GM08714 (cell line): ENCODE measurements at regions not wholly inside any gene's neighbourhood (a gene's known extent, or its start where the extent isn't known, plus 50 kb on each side); places are given as distances from the start of the nearest gene placed in this dataset.
"Not testable (repeated sequence)": the region's sequence is repeated elsewhere in the genome, so short reads cannot be mapped to it uniquely, and the experiment has no call there.

Experiments
- H3K4me3 ChIP-seq: fragments of 200-500 bp; sonication (Bioruptor generic); 2 replicates; pipeline ENCODE4 v1.5.1; 2014; ENCODE audit warnings: mild to moderate bottlenecking, low read length, inconsistent platforms
- ZNF274 ChIP-seq: IDR thresholded peaks from 2 replicates; pipeline ENCODE4 v1.6.1; 2012; ENCODE audit warnings: mild to moderate bottlenecking, low read depth, low read length

GRCh38 chr13:85186356-85187045 lies 612.7 kb downstream of the SLITRK6 start:
- no peak for TF ChIP-seq ZNF274
- H3K4me3 ChIP-seq = no peak overlapping the region

GRCh38 chr13:85174291-85174690 lies 624.9 kb downstream of the SLITRK6 start:
- no peak for TF ChIP-seq ZNF274
- H3K4me3 ChIP-seq = no peak overlapping the region

- no peak overlapping the region for H3K4me3 ChIP-seq
- TF ChIP-seq ZNF274 = no peak
Measured at GRCh38 chr13:85170372-85170771, 628.8 kb downstream of the SLITRK6 start.

GRCh38 chr13:85166891-85167290 lies 632.3 kb downstream of the SLITRK6 start:
- no peak overlapping the region for H3K4me3 ChIP-seq
- TF ChIP-seq ZNF274 = no peak

GRCh38 chr13:85163063-85163462 lies 636.2 kb downstream of the SLITRK6 start:
- no peak for TF ChIP-seq ZNF274
- H3K4me3 ChIP-seq = no peak overlapping the region

- H3K4me3 ChIP-seq = no peak overlapping the region
- TF ChIP-seq ZNF274 = no peak
Measured at GRCh38 chr13:85148009-85148408, 651.2 kb downstream of the SLITRK6 start.

- TF ChIP-seq ZNF274 = no peak
- no peak overlapping the region for H3K4me3 ChIP-seq
Measured at GRCh38 chr13:85142351-85142927, 656.8 kb downstream of the SLITRK6 start.

- H3K4me3 ChIP-seq = no peak overlapping the region
- no peak for TF ChIP-seq ZNF274
Measured at GRCh38 chr13:85141401-85141800, 657.8 kb downstream of the SLITRK6 start.

GRCh38 chr13:85140192-85140591 lies 659.0 kb downstream of the SLITRK6 start:
- H3K4me3 ChIP-seq = no peak overlapping the region
- no peak for TF ChIP-seq ZNF274

GRCh38 chr13:85137516-85137915 lies 661.7 kb downstream of the SLITRK6 start:
- no peak overlapping the region for H3K4me3 ChIP-seq
- TF ChIP-seq ZNF274 = no peak

- H3K4me3 ChIP-seq = no peak overlapping the region
- TF ChIP-seq ZNF274 = no peak
Measured at GRCh38 chr13:85132986-85133385, 666.2 kb downstream of the SLITRK6 start.

GRCh38 chr13:85123501-85123900 lies 675.7 kb downstream of the SLITRK6 start:
- not testable (repeated sequence) for H3K4me3 ChIP-seq

- no peak overlapping the region for H3K4me3 ChIP-seq
- TF ChIP-seq ZNF274 = no peak
Measured at GRCh38 chr13:85108356-85108755, 690.9 kb downstream of the SLITRK6 start.

GRCh38 chr13:85099245-85099644 lies 700.0 kb downstream of the SLITRK6 start:
- H3K4me3 ChIP-seq = no peak overlapping the region

GRCh38 chr13:85095418-85096272 lies 703.6 kb downstream of the SLITRK6 start:
- TF ChIP-seq ZNF274 = no peak
- H3K4me3 ChIP-seq = no peak overlapping the region

More at GRCh38 chr13:85099245-85099644, 700.0 kb downstream of the SLITRK6 start:
- no peak for TF ChIP-seq ZNF274
